PC-9 (cell line): ENCODE measurements at regions not wholly inside any gene's neighbourhood (a gene's known extent, or its start where the extent isn't known, plus 50 kb on each side); places are given as distances from the start of the nearest gene placed in this dataset.

Experiments
- BruUV-seq: library from RNA; stranded (reverse); fragments of 400-500 nt; replicated peaks from 2 replicates; lab custom pipeline; 2021; lab: Mats Ljungman, UMichigan
- CTCF ChIA-PET: fragments of 300-600 bp; sonication (Branson Sonifier 250); formaldehyde crosslinking; loops from one replicate; lab custom pipeline; 2022; ENCODE audit warnings: antibody characterized with exemption; lab: Charles Lee
- POLR2A ChIA-PET: fragments of 300-600 bp; sonication (Branson Sonifier 250); formaldehyde crosslinking; loops from one replicate; lab custom pipeline; 2022; ENCODE audit warnings: antibody characterized with exemption; ENCODE audit not compliant: unreplicated experiment; lab: Charles Lee
- DNase-seq, 2 experiments: peaks; one replicate each; pipeline versions ENCODE4 v3.0.0 to v3.0.0-alpha.2; 2015 to 2022; ENCODE audit warnings: mixed read lengths in 1 of 2
- H2AFZ ChIP-seq: fragments of 200-600 bp; sonication (generic); 2 replicates; pipeline ENCODE4 v1.8.1; 2017; ENCODE audit warnings: antibody characterized with exemption
- H3F3A ChIP-seq: fragments of 200-600 bp; sonication (generic); 2 replicates; pipeline ENCODE4 v1.8.1; 2017; ENCODE audit warnings: antibody characterized with exemption, mild to moderate bottlenecking, low read depth; ENCODE audit not compliant: insufficient read depth
- H3K27ac ChIP-seq: fragments of 200-600 bp; sonication (generic); 2 replicates; pipeline ENCODE4 v1.6.1; 2016; ENCODE audit warnings: mixed run types
- H3K27me3 ChIP-seq: fragments of 200-600 bp; sonication (generic); 2 replicates; pipeline ENCODE4 v1.6.1; 2016; ENCODE audit warnings: low read depth, mixed run types; ENCODE audit not compliant: insufficient read depth
- H3K36me3 ChIP-seq: fragments of 200-600 bp; sonication (generic); 2 replicates; pipeline ENCODE4 v1.6.1; 2016; ENCODE audit warnings: low read depth, mixed run types
- H3K4me1 ChIP-seq: fragments of 200-600 bp; sonication (generic); replicated peaks from 2 replicates; pipeline ENCODE4 v1.6.1; 2016; ENCODE audit warnings: mixed run types; ENCODE audit not compliant: insufficient read depth
- H3K4me2 ChIP-seq: fragments of 200-600 bp; sonication (generic); 2 replicates; pipeline ENCODE4 v1.6.1; 2017; ENCODE audit warnings: mixed run types
- H3K4me3 ChIP-seq: fragments of 200-600 bp; sonication (generic); 2 replicates; pipeline ENCODE4 v1.6.1; 2016; ENCODE audit warnings: mixed run types
- H3K79me2 ChIP-seq: fragments of 200-600 bp; sonication (generic); 2 replicates; pipeline ENCODE4 v1.6.1; 2017; ENCODE audit warnings: low read depth, mixed run types
- H3K9me2 ChIP-seq: fragments of 200-600 bp; sonication (generic); 2 replicates; pipeline ENCODE4 v1.8.1; 2017; ENCODE audit warnings: mild to moderate bottlenecking; ENCODE audit not compliant: insufficient read depth
- H3K9me3 ChIP-seq: fragments of 200-600 bp; sonication (generic); 2 replicates; pipeline ENCODE4 v1.8.1; 2016; ENCODE audit warnings: low read depth; ENCODE audit not compliant: insufficient read depth
- H4K20me1 ChIP-seq: fragments of 200-600 bp; sonication (generic); 2 replicates; pipeline ENCODE4 v1.8.1; 2017; ENCODE audit not compliant: insufficient read depth
- CTCF ChIP-seq: fragments of 200-600 bp; sonication (generic); conservative IDR thresholded peaks from 2 replicates; pipeline ENCODE4 v1.6.1; 2017; ENCODE audit warnings: mixed run types, antibody characterized with exemption, mild to moderate bottlenecking, moderate library complexity
- EZH2 ChIP-seq: fragments of 200-600 bp; sonication (generic); IDR thresholded peaks from 2 replicates; pipeline ENCODE4 v1.8.0; 2017; ENCODE audit warnings: antibody characterized with exemption, low read depth
- intact Hi-C: fragments of 100-400 bp; cut with micrococcal nuclease; formaldehyde crosslinking; loops from one replicate; pipeline ENCODE4 v1.10.0; 2022; ENCODE audit not compliant: unreplicated experiment

- no peak for TF ChIP-seq CTCF
- TF ChIP-seq EZH2, result no peak
- H3K9me3 ChIP-seq, result no peaks in the 10 kb centered on the region; the same call in 1 of the 2 replicates
- H2AFZ ChIP-seq, result no peak overlapping the region
- H3K27ac ChIP-seq, result no peak overlapping the region
- H3K4me1 ChIP-seq, result no peaks in the 10 kb centered on the region
- H3K9me2 ChIP-seq, result no peaks in the 10 kb centered on the region
- no TSS peak for BruUV-seq
- DNase-seq, result no peak
- H3K36me3 ChIP-seq, result no peaks in the 10 kb centered on the region
- H3K4me3 ChIP-seq, result no peak overlapping the region
- H4K20me1 ChIP-seq, result no peaks in the 10 kb centered on the region
- H3K4me2 ChIP-seq, result no peak overlapping the region
- H3K79me2 ChIP-seq, result no peaks in the 10 kb centered on the region
- H3K27me3 ChIP-seq, result no peaks in the 10 kb centered on the region
- intact Hi-C loops, result no loop called here
- POLR2A ChIA-PET, result no interaction called here
- H3F3A ChIP-seq, result no peaks in the 10 kb centered on the region
- CTCF ChIA-PET, result interaction anchor here (0.7 kb wide), 1 partner anchor 25 kb away, joined by 6 read pairs; no protein-coding TSS in a partner anchor
These were observed 214.6 kb downstream of the C12orf50 start for GRCh38 chr12:87814625-87815024.

- no peaks in the 10 kb centered on the region for H3K4me1 ChIP-seq
- CTCF ChIA-PET, result no interaction called here
- H2AFZ ChIP-seq, result no peak overlapping the region
These were observed 215.5 kb downstream of the C12orf50 start for GRCh38 chr12:87813476-87814234.

DNA sequence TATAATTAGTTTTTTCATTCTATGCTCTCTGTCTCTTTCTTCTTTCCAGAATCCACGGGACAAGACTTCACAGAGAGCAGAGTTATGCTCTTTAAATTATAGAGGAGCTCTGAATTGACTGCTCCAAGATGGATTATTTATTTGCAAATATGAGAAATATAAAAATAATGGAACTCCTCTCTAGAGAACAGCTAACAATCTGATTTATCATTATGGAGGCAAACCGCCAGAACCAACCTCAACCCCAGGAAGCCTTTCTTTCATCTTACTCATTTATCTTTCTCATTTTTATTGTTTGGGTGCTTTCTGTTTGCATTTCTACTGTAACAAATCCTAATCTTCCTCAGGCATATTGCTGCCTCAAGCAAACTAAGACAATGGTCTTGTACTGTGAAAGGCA is 216.5 kb downstream of the C12orf50 start:
- no peaks in the 10 kb centered on the region for H3K9me2 ChIP-seq
- no peaks in the 10 kb centered on the region for H3K79me2 ChIP-seq
- no TSS peak for BruUV-seq
- no peaks in the 10 kb centered on the region for H3K4me1 ChIP-seq
- H3K4me2 ChIP-seq, result no peak overlapping the region
- no peaks in the 10 kb centered on the region for H3K27me3 ChIP-seq
- H3K27ac ChIP-seq, result no peak overlapping the region
- no peak overlapping the region for H2AFZ ChIP-seq
- H3F3A ChIP-seq, result no peaks in the 10 kb centered on the region
- ChIA-PET CTCF (no interaction called here), POLR2A (no interaction called here)
- no peak for DNase-seq
- no peak for TF ChIP-seq CTCF
- H3K36me3 ChIP-seq, result no peaks in the 10 kb centered on the region
- no peak overlapping the region for H3K4me3 ChIP-seq
- intact Hi-C loops, result no loop called here
- H3K9me3 ChIP-seq, result no peaks in the 10 kb centered on the region; the same call in 1 of the 2 replicates
- H4K20me1 ChIP-seq, result no peaks in the 10 kb centered on the region

More at GRCh38 chr12:87813476-87814234, 215.5 kb downstream of the C12orf50 start:
- no peak for TF ChIP-seq CTCF
- no peak for TF ChIP-seq EZH2
- H4K20me1 ChIP-seq, result no peaks in the 10 kb centered on the region
- no peaks in the 10 kb centered on the region for H3K79me2 ChIP-seq
- no peak overlapping the region for H3K4me2 ChIP-seq
- no peaks in the 10 kb centered on the region for H3K36me3 ChIP-seq
- H3F3A ChIP-seq, result no peaks in the 10 kb centered on the region
- no peaks in the 10 kb centered on the region for H3K27me3 ChIP-seq
- H3K4me3 ChIP-seq, result no peak overlapping the region
- POLR2A ChIA-PET, result no interaction called here
- no TSS peak for BruUV-seq
- intact Hi-C loops, result no loop called here
- no peak for DNase-seq
- no peaks in the 10 kb centered on the region for H3K9me2 ChIP-seq
- H3K27ac ChIP-seq, result no peak overlapping the region
- no peaks in the 10 kb centered on the region; the same call in 1 of the 2 replicates for H3K9me3 ChIP-seq
